ENCODE measurements at regions not wholly inside any gene's neighbourhood (a gene's known extent, or its start where the extent isn't known, plus 50 kb on each side); places are given as distances from the start of the nearest gene placed in this dataset.

DNA sequence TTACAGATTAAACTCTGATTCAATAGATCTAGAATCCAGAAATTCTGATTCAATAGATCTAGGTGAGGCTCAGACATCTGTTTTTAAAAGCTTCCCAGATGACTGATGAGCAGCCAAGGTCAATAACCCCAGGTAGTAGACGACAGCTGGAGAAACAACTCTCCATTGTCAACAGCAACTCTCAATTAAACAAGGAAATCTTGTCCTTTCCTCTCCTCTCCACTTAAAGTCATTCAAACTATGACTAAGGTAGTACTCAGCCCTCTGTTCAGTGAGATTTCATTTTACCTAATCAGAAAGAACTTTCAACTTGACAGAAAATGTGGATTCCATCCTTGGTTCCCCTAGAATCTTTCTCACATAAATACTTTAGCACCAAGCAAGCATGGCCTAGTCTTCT is 94.6 kb upstream of the SCG2 start:
- TF ChIP-seq, protein P1, sequence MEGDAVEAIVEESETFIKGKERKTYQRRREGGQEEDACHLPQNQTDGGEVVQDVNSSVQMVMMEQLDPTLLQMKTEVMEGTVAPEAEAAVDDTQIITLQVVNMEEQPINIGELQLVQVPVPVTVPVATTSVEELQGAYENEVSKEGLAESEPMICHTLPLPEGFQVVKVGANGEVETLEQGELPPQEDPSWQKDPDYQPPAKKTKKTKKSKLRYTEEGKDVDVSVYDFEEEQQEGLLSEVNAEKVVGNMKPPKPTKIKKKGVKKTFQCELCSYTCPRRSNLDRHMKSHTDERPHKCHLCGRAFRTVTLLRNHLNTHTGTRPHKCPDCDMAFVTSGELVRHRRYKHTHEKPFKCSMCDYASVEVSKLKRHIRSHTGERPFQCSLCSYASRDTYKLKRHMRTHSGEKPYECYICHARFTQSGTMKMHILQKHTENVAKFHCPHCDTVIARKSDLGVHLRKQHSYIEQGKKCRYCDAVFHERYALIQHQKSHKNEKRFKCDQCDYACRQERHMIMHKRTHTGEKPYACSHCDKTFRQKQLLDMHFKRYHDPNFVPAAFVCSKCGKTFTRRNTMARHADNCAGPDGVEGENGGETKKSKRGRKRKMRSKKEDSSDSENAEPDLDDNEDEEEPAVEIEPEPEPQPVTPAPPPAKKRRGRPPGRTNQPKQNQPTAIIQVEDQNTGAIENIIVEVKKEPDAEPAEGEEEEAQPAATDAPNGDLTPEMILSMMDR (IDR thresholded peaks at IDR 0.05), result no peak
- no peak for TF ChIP-seq POLR2AphosphoS5 (IDR thresholded peaks at IDR 0.05)
- TF ChIP-seq EP300 (IDR thresholded peaks at IDR 0.05), result no peak
- no peak for TF ChIP-seq POLR2A (IDR thresholded peaks at IDR 0.05)
